ENCODE measurements at regions not wholly inside any gene's neighbourhood (a gene's known extent, or its start where the extent isn't known, plus 50 kb on each side); places are given as distances from the start of the nearest gene placed in this dataset.

DNA sequence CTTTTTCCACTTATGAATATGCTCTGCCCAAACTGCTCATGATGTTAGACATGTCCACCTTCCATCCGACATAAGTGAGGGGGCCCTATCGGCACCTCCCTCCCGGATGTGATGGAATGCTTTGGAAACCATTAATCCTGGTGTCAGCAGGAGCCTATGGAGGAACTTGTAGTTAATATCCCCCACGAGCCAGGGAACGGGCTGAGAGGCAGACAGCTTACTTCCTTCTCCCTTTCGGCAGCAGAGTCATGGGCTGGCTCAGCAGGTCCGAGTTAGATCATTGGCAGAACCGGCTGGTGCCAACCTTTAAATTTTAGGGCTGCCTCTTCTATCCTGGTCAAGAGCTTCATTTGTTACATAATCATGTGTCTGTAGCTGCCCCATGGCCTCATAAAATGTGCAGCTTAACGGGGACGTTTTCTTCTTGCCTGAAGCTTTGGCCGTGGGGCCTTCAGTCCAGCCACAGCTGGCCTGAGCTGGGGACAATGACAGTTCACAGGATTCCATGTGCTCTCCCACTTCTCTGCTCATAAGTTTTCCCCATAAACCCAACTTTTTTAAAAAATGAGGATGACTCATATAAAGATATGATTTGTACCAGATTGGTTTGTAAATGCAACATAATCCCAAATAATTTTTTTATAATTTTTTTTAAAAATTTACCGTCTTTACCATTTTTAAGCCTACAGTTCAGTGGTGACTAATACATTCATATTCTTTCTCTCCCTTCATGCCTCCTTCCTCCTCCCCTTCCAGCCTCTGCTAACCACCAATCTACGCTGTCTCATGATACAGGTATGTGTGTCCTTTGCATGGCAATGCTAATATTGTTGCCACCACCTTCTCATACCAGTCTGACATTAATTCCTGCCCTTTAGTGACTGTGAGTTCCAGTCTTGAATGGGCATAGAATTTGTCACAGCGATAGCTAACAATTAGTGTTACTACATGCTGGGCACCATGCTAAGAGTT is 62.2 kb upstream of the RGMA start:
- Histone ChIP-seq H4K20me1 (replicated peaks; ENCODE audit: control insufficient read depth, insufficient read depth, low read length) (no peaks in the 10 kb centered on the region), H3K27me3 (ENCODE audit: control insufficient read depth in 2 of 2, insufficient read depth in 2 of 2, low read length in 2 of 2) (peaks cover 0 to 17% of the 10 kb centered on the region in 2 experiments; a peak in 3 of 5 replicates), H3K4me3 (no peak overlapping the region), H3K4me2 (ENCODE audit: insufficient read depth, low read length) (no peak overlapping the region), H3K4me1 (replicated peaks in 1 of 2; ENCODE audit: control insufficient read depth in 2 of 2, insufficient read depth in 2 of 2, low read length in 2 of 2) (no peaks in the 10 kb centered on the region), H2AFZ (ENCODE audit: low read depth, low read length) (no peak overlapping the region), H3K36me3 (ENCODE audit: control insufficient read depth, insufficient read depth, low read length) (no peaks in the 10 kb centered on the region), H3K9me1 (ENCODE audit: control insufficient read depth, insufficient read depth, low read length) (no peaks in the 10 kb centered on the region), H3K27ac (ENCODE audit: extremely low read depth, low read depth, low read length) (no peak overlapping the region), H3K9me3 (replicated peaks; ENCODE audit: control insufficient read depth, insufficient read depth, low read depth, low read length) (no peaks in the 10 kb centered on the region), H3K9ac (ENCODE audit: insufficient read depth in 1 of 2, low read depth in 2 of 2, low read length in 2 of 2) (no peak overlapping the region), H3K79me2 (ENCODE audit: control insufficient read depth, insufficient read depth, low read length) (no peaks in the 10 kb centered on the region)
- intact Hi-C loops (cut with micrococcal nuclease) (no loop called here), in situ Hi-C loops (cut with MboI) (no loop called here)
- ATAC-seq (no peak), DNase-seq (ENCODE audit: extremely low read depth in 1 of 4, low spot score in 3 of 4) (no peak), FAIRE-seq (no peak)
- 0% methylated on average over 14 of the region's 14 CpGs for WGBS (ENCODE audit: insufficient coverage, low coverage, missing lambda C conversion rate)
- ChIA-PET POLR2A (no interaction called here), CTCF (ENCODE audit: low intra/inter-chr PET ratio) (no interaction called here)
- no TSS peak for BruUV-seq (replicated peaks)
- TF ChIP-seq, protein P1, sequence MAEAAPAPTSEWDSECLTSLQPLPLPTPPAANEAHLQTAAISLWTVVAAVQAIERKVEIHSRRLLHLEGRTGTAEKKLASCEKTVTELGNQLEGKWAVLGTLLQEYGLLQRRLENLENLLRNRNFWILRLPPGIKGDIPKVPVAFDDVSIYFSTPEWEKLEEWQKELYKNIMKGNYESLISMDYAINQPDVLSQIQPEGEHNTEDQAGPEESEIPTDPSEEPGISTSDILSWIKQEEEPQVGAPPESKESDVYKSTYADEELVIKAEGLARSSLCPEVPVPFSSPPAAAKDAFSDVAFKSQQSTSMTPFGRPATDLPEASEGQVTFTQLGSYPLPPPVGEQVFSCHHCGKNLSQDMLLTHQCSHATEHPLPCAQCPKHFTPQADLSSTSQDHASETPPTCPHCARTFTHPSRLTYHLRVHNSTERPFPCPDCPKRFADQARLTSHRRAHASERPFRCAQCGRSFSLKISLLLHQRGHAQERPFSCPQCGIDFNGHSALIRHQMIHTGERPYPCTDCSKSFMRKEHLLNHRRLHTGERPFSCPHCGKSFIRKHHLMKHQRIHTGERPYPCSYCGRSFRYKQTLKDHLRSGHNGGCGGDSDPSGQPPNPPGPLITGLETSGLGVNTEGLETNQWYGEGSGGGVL (CRISPR knock-in tag; IDR thresholded peaks at IDR 0.05): no peak
- TF ChIP-seq, protein P2, sequence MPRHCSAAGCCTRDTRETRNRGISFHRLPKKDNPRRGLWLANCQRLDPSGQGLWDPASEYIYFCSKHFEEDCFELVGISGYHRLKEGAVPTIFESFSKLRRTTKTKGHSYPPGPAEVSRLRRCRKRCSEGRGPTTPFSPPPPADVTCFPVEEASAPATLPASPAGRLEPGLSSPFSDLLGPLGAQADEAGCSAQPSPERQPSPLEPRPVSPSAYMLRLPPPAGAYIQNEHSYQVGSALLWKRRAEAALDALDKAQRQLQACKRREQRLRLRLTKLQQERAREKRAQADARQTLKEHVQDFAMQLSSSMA (CRISPR knock-in tag; IDR thresholded peaks at IDR 0.05): no peak
- TF ChIP-seq RBM39 (optimal IDR thresholded peaks at IDR 0.05; ENCODE audit: low read depth, low read length) (no peak), TGIF2 (CRISPR knock-in tag; IDR thresholded peaks at IDR 0.05) (no peak), CBFA2T3 (IDR thresholded peaks at IDR 0.05) (no peak), MTA1 (IDR thresholded peaks at IDR 0.05; ENCODE audit: borderline replicate concordance) (no peak), MTA3 (IDR thresholded peaks at IDR 0.05; ENCODE audit: borderline replicate concordance) (no peak), SRSF9 (IDR thresholded peaks at IDR 0.05; ENCODE audit: borderline replicate concordance, low read depth, low read length) (no peak), SIN3B (IDR thresholded peaks at IDR 0.05; ENCODE audit: low read depth) (no peak)
- TF ChIP-seq, protein P3, sequence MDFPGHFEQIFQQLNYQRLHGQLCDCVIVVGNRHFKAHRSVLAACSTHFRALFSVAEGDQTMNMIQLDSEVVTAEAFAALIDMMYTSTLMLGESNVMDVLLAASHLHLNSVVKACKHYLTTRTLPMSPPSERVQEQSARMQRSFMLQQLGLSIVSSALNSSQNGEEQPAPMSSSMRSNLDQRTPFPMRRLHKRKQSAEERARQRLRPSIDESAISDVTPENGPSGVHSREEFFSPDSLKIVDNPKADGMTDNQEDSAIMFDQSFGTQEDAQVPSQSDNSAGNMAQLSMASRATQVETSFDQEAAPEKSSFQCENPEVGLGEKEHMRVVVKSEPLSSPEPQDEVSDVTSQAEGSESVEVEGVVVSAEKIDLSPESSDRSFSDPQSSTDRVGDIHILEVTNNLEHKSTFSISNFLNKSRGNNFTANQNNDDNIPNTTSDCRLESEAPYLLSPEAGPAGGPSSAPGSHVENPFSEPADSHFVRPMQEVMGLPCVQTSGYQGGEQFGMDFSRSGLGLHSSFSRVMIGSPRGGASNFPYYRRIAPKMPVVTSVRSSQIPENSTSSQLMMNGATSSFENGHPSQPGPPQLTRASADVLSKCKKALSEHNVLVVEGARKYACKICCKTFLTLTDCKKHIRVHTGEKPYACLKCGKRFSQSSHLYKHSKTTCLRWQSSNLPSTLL (IDR thresholded peaks at IDR 0.05): no peak
- TF ChIP-seq, protein P4, sequence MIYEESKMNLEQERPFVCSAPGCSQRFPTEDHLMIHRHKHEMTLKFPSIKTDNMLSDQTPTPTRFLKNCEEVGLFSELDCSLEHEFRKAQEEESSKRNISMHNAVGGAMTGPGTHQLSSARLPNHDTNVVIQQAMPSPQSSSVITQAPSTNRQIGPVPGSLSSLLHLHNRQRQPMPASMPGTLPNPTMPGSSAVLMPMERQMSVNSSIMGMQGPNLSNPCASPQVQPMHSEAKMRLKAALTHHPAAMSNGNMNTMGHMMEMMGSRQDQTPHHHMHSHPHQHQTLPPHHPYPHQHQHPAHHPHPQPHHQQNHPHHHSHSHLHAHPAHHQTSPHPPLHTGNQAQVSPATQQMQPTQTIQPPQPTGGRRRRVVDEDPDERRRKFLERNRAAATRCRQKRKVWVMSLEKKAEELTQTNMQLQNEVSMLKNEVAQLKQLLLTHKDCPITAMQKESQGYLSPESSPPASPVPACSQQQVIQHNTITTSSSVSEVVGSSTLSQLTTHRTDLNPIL (CRISPR knock-in tag; IDR thresholded peaks at IDR 0.05): no peak
- TF ChIP-seq, protein P5, sequence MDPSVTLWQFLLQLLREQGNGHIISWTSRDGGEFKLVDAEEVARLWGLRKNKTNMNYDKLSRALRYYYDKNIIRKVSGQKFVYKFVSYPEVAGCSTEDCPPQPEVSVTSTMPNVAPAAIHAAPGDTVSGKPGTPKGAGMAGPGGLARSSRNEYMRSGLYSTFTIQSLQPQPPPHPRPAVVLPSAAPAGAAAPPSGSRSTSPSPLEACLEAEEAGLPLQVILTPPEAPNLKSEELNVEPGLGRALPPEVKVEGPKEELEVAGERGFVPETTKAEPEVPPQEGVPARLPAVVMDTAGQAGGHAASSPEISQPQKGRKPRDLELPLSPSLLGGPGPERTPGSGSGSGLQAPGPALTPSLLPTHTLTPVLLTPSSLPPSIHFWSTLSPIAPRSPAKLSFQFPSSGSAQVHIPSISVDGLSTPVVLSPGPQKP (CRISPR knock-in tag; IDR thresholded peaks at IDR 0.05): no peak
- TF ChIP-seq, protein P6, sequence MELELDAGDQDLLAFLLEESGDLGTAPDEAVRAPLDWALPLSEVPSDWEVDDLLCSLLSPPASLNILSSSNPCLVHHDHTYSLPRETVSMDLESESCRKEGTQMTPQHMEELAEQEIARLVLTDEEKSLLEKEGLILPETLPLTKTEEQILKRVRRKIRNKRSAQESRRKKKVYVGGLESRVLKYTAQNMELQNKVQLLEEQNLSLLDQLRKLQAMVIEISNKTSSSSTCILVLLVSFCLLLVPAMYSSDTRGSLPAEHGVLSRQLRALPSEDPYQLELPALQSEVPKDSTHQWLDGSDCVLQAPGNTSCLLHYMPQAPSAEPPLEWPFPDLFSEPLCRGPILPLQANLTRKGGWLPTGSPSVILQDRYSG (tag; conservative IDR thresholded peaks at IDR 0.05; ENCODE audit: low read depth): no peak

All from K562 (cell line).